ENCODE measurements at regions not wholly inside any gene's neighbourhood (a gene's known extent, or its start where the extent isn't known, plus 50 kb on each side); places are given as distances from the start of the nearest gene placed in this dataset.
"Not testable (repeated sequence)": the region's sequence is repeated elsewhere in the genome, so short reads cannot be mapped to it uniquely, and the experiment has no call there.

GRCh38 chr14:76699939-76700590 lies 61.2 kb upstream of the VASH1 start:
- no peak for TF ChIP-seq CTCF (IDR thresholded peaks at IDR 0.05; ENCODE audit: insufficient read depth, low read length)
- no peak for DNase-seq (ENCODE audit: low read depth)
- no peak overlapping the region for H3K4me3 ChIP-seq (ENCODE audit: low read depth, low read length)

- DNase-seq (ENCODE audit: low read depth), result no peak
- H3K4me3 ChIP-seq (ENCODE audit: low read depth, low read length), result no peak overlapping the region
- no peak for TF ChIP-seq CTCF (IDR thresholded peaks at IDR 0.05; ENCODE audit: insufficient read depth, low read length)
These were observed 59.8 kb upstream of the VASH1 start for GRCh38 chr14:76701436-76701835.

GRCh38 chr14:76701981-76702380 lies 59.3 kb upstream of the VASH1 start:
- no peak overlapping the region for H3K4me3 ChIP-seq (ENCODE audit: low read depth, low read length)
- peak; percentile 13 for DNase-seq (ENCODE audit: low read depth)
- no peak for TF ChIP-seq CTCF (IDR thresholded peaks at IDR 0.05; ENCODE audit: insufficient read depth, low read length)

GRCh38 chr14:76705214-76705613 lies 56.1 kb upstream of the VASH1 start:
- no peak for TF ChIP-seq CTCF (IDR thresholded peaks at IDR 0.05; ENCODE audit: insufficient read depth, low read length)
- H3K4me3 ChIP-seq (ENCODE audit: low read depth, low read length), result no peak overlapping the region
- DNase-seq (ENCODE audit: low read depth), result no peak

GRCh38 chr14:76706207-76706606 lies 55.1 kb upstream of the VASH1 start:
- not testable (repeated sequence) for DNase-seq (ENCODE audit: low read depth)

GRCh38 chr14:76706811-76707210 lies 54.5 kb upstream of the VASH1 start:
- no peak for DNase-seq (ENCODE audit: low read depth)
- TF ChIP-seq CTCF (IDR thresholded peaks at IDR 0.05; ENCODE audit: insufficient read depth, low read length), result no peak
- H3K4me3 ChIP-seq (ENCODE audit: low read depth, low read length), result no peak overlapping the region

More at GRCh38 chr14:76706207-76706606, 55.1 kb upstream of the VASH1 start:
- not testable (repeated sequence) for H3K4me3 ChIP-seq (ENCODE audit: low read depth, low read length)

- no peak overlapping the region for H3K4me3 ChIP-seq (ENCODE audit: low read depth, low read length)
- DNase-seq (ENCODE audit: low read depth), result no peak
- TF ChIP-seq CTCF (IDR thresholded peaks at IDR 0.05; ENCODE audit: insufficient read depth, low read length), result no peak
These were observed 53.2 kb upstream of the VASH1 start for GRCh38 chr14:76708028-76708427.

All from fibroblast of the aortic adventitia (primary cell).